OCI-LY7 (cell line): ENCODE measurements at regions not wholly inside any gene's neighbourhood (a gene's known extent, or its start where the extent isn't known, plus 50 kb on each side); places are given as distances from the start of the nearest gene placed in this dataset.

Experiments
- BruUV-seq: library from RNA; stranded (reverse); fragments of 400-500 nt; replicated peaks from 2 replicates; lab custom pipeline; 2021; lab: Mats Ljungman, UMichigan
- CTCF ChIA-PET: fragments of 300-600 bp; sonication (Branson Sonifier 250); formaldehyde crosslinking; loops from one replicate; lab custom pipeline; 2022; ENCODE audit warnings: antibody characterized with exemption; ENCODE audit not compliant: unreplicated experiment; lab: Charles Lee
- POLR2A ChIA-PET: fragments of 300-600 bp; sonication (Branson Sonifier 250); formaldehyde crosslinking; loops from one replicate; lab custom pipeline; 2022; ENCODE audit warnings: antibody characterized with exemption; lab: Charles Lee
- DNase-seq: peaks from one replicate; pipeline ENCODE4 v3.0.0-alpha.2; 2015; ENCODE audit warnings: low spot score
- H2AFZ ChIP-seq: fragments of 200-600 bp; sonication (generic), shearing (Covaris generic); 2 replicates; pipeline ENCODE4 v1.6.1; 2014; ENCODE audit warnings: mild to moderate bottlenecking, antibody characterized with exemption, low read length, moderate library complexity
- H3K27ac ChIP-seq: fragments of 200-600 bp; sonication (generic); 2 replicates; pipeline ENCODE4 v1.5.1; 2014; ENCODE audit warnings: mixed run types, low read depth, mild to moderate bottlenecking, moderate library complexity, low read length, inconsistent platforms; ENCODE audit not compliant: poor library complexity, severe bottlenecking
- H3K36me3 ChIP-seq: fragments of 200-600 bp; sonication (generic); 2 replicates; pipeline ENCODE4 v1.6.1; 2014; ENCODE audit warnings: mild to moderate bottlenecking, antibody characterized with exemption, low read length, moderate library complexity, mixed read lengths; ENCODE audit not compliant: insufficient read depth
- H3K4me1 ChIP-seq: fragments of 200-600 bp; sonication (generic); 2 replicates; pipeline ENCODE4 v1.5.1; 2014; ENCODE audit warnings: mild to moderate bottlenecking, low read length; ENCODE audit not compliant: insufficient read depth, poor library complexity, severe bottlenecking
- H3K4me2 ChIP-seq: fragments of 200-600 bp; sonication (generic); 2 replicates; pipeline ENCODE4 v1.6.1; 2014; ENCODE audit warnings: mild to moderate bottlenecking, low read length
- H3K4me3 ChIP-seq: fragments of 200-600 bp; sonication (generic); 2 replicates; pipeline ENCODE4 v1.5.1; 2014; ENCODE audit warnings: mild to moderate bottlenecking, low read depth, low read length; ENCODE audit not compliant: poor library complexity, severe bottlenecking
- H3K79me2 ChIP-seq: fragments of 200-600 bp; sonication (generic); 2 replicates; pipeline ENCODE4 v1.6.1; 2016; ENCODE audit warnings: low read depth, mild to moderate bottlenecking, low read length, moderate library complexity, mixed read lengths; ENCODE audit not compliant: insufficient read depth
- H3K9me2 ChIP-seq: fragments of 200-600 bp; sonication (generic); 2 replicates; pipeline ENCODE4 v1.6.1; 2016; ENCODE audit warnings: mild to moderate bottlenecking, low read length, mixed read lengths; ENCODE audit not compliant: insufficient read depth
- H3K9me3 ChIP-seq: fragments of 200-600 bp; sonication (generic); 2 replicates; pipeline ENCODE4 v1.6.1; 2014; ENCODE audit warnings: mild to moderate bottlenecking, mixed run types, low read length, mixed read lengths
- H4K20me1 ChIP-seq: fragments of 200-600 bp; sonication (generic); 2 replicates; pipeline ENCODE4 v1.6.1; 2014; ENCODE audit warnings: mild to moderate bottlenecking, antibody characterized with exemption, low read length, moderate library complexity, mixed read lengths; ENCODE audit not compliant: insufficient read depth
- EZH2phosphoT487 ChIP-seq: fragments of 200-600 bp; sonication (generic); IDR thresholded peaks from 2 replicates; pipeline ENCODE4 v1.6.1; 2018; ENCODE audit warnings: low read depth, borderline replicate concordance, mild to moderate bottlenecking, mixed run types, antibody characterized with exemption, low read length, moderate library complexity, mixed read lengths
- intact Hi-C: fragments of 100-400 bp; cut with micrococcal nuclease; formaldehyde crosslinking; loops from one replicate; pipeline ENCODE4 v1.10.0; 2022; ENCODE audit not compliant: unreplicated experiment
- TF ChIP-seq, protein P1 (sequence below): fragments of 200-600 bp; sonication (generic); conservative IDR thresholded peaks from 2 replicates; pipeline ENCODE4 v1.5.1; 2014; ENCODE audit warnings: mild to moderate bottlenecking, antibody characterized with exemption, low read length, moderate library complexity, mixed read lengths

DNA sequence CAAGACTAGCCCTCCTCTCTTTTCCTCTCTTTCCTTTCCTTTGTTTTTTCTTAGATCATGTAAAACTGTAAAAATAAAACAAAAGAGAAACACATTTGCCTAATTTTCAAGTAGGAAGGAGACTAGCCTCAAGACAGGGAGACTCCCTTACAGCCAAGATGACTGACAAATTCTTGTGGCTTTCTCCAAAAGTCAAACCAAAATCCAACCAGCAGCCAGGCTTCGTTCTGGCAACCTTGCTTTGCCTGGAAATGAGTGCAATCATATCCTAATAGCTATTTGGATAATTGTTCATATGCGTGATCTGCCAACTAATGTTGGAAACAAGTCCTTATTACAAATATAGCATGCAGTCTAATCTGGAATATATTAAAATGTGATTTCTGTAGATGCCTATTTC is 868.9 kb upstream of the SOX9 start:
- Histone ChIP-seq H3K9me2 (no peaks in the 10 kb centered on the region), H3K36me3 (no peaks in the 10 kb centered on the region), H4K20me1 (no peaks in the 10 kb centered on the region), H2AFZ (no peak overlapping the region), H3K9me3 (no peaks in the 10 kb centered on the region), H3K4me2 (no peak overlapping the region), H3K4me3 (no peak overlapping the region), H3K79me2 (no peaks in the 10 kb centered on the region), H3K27ac (no peak overlapping the region), H3K4me1 (no peaks in the 10 kb centered on the region)
- intact Hi-C loops, result no loop called here
- DNase-seq, result no peak
- POLR2A ChIA-PET, result no interaction called here
- BruUV-seq, result no TSS peak
- CTCF ChIA-PET, result no interaction called here
- TF ChIP-seq EZH2phosphoT487, result no peak
- TF ChIP-seq, protein P1, sequence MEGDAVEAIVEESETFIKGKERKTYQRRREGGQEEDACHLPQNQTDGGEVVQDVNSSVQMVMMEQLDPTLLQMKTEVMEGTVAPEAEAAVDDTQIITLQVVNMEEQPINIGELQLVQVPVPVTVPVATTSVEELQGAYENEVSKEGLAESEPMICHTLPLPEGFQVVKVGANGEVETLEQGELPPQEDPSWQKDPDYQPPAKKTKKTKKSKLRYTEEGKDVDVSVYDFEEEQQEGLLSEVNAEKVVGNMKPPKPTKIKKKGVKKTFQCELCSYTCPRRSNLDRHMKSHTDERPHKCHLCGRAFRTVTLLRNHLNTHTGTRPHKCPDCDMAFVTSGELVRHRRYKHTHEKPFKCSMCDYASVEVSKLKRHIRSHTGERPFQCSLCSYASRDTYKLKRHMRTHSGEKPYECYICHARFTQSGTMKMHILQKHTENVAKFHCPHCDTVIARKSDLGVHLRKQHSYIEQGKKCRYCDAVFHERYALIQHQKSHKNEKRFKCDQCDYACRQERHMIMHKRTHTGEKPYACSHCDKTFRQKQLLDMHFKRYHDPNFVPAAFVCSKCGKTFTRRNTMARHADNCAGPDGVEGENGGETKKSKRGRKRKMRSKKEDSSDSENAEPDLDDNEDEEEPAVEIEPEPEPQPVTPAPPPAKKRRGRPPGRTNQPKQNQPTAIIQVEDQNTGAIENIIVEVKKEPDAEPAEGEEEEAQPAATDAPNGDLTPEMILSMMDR, result no peak

DNA sequence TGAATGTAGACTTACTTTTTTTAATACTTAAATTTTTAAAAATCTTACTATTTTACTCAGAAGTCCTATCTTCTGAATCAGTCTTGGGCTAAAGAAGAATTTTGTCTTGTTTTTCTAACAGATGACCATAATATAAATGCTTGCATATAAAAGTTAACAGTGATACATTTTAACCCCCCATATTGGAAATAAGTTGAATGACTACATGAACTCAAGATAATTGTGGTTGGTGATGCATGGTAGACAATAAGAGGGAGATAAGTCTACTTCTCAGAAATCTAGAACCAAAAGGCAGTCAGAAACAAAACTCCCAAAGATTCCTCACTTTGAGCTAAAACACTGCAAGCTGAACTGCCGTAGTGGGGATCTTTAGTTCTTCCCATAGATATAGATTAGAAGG is 868.4 kb upstream of the SOX9 start:
- Histone ChIP-seq H3K4me1 (no peaks in the 10 kb centered on the region), H3K27ac (no peak overlapping the region), H3K4me2 (no peak overlapping the region), H3K9me2 (no peaks in the 10 kb centered on the region), H2AFZ (no peak overlapping the region), H3K9me3 (no peaks in the 10 kb centered on the region), H3K79me2 (no peaks in the 10 kb centered on the region), H4K20me1 (no peaks in the 10 kb centered on the region), H3K4me3 (no peak overlapping the region), H3K36me3 (no peaks in the 10 kb centered on the region)
- ChIA-PET POLR2A (no interaction called here), CTCF (no interaction called here)
- intact Hi-C loops, result no loop called here
- no peak for DNase-seq
- no TSS peak for BruUV-seq
- no peak for TF ChIP-seq EZH2phosphoT487
- TF ChIP-seq, protein P1, result no peak

DNA sequence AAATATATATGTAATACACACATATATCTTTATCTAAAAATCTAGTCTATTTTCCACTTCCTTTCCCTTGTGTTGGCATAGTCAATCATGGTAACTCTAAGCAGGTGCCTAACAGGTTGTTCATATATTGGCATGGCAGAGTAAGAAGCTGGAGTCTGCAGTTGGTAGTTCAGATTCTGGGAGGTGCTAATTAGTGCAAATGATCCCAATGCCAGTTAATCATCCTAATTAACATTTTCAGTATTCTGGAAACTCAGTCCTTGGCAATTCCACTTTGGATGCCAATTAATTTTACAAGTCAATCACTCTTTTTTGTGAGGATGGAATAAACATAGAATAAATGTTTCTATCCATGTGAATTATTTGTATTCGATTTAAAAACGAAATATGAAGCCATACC is 863.7 kb upstream of the SOX9 start:
- TF ChIP-seq EZH2phosphoT487, result no peak
- TF ChIP-seq, protein P1, result no peak
- Histone ChIP-seq H4K20me1 (no peaks in the 10 kb centered on the region), H2AFZ (no peak overlapping the region), H3K4me1 (no peaks in the 10 kb centered on the region), H3K27ac (no peak overlapping the region), H3K4me2 (no peak overlapping the region), H3K9me2 (no peaks in the 10 kb centered on the region), H3K36me3 (no peaks in the 10 kb centered on the region), H3K79me2 (no peaks in the 10 kb centered on the region), H3K9me3 (no peaks in the 10 kb centered on the region), H3K4me3 (no peak overlapping the region)
- POLR2A ChIA-PET, result no interaction called here
- no peak for DNase-seq
- CTCF ChIA-PET, result no interaction called here
- BruUV-seq, result no TSS peak
- intact Hi-C loops, result no loop called here
